ENCODE measurements at regions not wholly inside any gene's neighbourhood (a gene's known extent, or its start where the extent isn't known, plus 50 kb on each side); places are given as distances from the start of the nearest gene placed in this dataset.

DNA sequence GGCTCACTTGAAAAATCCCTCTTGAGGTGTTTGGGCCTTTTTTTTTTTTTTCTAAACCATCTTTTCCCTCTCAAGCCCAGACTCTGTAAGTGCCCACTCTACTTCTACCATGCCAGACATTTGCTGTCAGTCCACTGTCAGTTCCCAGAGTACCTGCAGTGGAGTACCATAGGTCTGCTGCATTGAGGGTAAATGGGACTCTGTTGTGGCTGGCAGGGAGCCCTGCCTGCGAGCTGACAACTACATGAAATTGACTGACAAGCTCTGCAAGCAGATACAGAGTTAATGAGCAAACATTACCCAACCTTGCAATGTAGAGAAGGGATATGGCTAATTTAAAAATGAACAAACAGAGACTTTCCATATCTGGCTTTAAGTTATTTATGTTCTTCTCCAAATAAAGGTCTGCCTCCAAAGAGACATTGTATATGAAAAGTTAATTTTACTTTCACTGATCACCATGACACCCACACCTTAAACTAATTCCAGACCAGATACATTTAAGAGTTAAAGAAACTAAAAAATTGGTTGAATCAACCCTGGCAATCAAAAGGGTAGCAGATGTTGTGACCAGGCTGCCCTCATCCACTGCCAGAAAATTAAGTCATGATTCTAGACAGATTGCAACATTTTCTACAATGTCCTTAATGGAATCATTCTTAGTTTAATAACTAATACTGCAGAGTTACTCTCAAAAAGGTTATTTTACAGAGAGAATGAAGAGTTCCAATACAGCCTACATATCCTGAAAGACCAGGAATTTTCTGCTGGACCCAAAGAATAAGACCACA lies 100.4 kb upstream of the PAM start:
- Mint-ChIP-seq H3K4me3 (ENCODE audit: unreplicated experiment) (no peak overlapping the region), H3K27me3 (ENCODE audit: insufficient read depth, unreplicated experiment) (no peaks in the 10 kb centered on the region), H3K4me1 (ENCODE audit: low read depth, unreplicated experiment) (no peaks in the 10 kb centered on the region), H3K36me3 (ENCODE audit: insufficient read depth, unreplicated experiment) (no peaks in the 10 kb centered on the region), H3K27ac (ENCODE audit: unreplicated experiment) (no peak overlapping the region), H3K9me3 (ENCODE audit: unreplicated experiment) (no peaks in the 10 kb centered on the region)
- Histone ChIP-seq H3K27me3 (replicated peaks; ENCODE audit: control insufficient read depth, insufficient read depth, low read length) (no peaks in the 10 kb centered on the region), H3K4me1 (peaks cover 5% of the 10 kb centered on the region; the same call in 1 of the 2 replicates), H3K4me3 (ENCODE audit: low read depth, low read length) (no peak overlapping the region), H3K9me3 (no peaks in the 10 kb centered on the region), H3K36me3 (ENCODE audit: control insufficient read depth, insufficient read depth, low read length) (no peaks in the 10 kb centered on the region)
- intact Hi-C loops (cut with micrococcal nuclease; ENCODE audit: unreplicated experiment) = no loop called here
- POLR2A ChIA-PET = no interaction called here
- TF ChIP-seq, protein P1, sequence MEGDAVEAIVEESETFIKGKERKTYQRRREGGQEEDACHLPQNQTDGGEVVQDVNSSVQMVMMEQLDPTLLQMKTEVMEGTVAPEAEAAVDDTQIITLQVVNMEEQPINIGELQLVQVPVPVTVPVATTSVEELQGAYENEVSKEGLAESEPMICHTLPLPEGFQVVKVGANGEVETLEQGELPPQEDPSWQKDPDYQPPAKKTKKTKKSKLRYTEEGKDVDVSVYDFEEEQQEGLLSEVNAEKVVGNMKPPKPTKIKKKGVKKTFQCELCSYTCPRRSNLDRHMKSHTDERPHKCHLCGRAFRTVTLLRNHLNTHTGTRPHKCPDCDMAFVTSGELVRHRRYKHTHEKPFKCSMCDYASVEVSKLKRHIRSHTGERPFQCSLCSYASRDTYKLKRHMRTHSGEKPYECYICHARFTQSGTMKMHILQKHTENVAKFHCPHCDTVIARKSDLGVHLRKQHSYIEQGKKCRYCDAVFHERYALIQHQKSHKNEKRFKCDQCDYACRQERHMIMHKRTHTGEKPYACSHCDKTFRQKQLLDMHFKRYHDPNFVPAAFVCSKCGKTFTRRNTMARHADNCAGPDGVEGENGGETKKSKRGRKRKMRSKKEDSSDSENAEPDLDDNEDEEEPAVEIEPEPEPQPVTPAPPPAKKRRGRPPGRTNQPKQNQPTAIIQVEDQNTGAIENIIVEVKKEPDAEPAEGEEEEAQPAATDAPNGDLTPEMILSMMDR (IDR thresholded peaks at IDR 0.05; ENCODE audit: insufficient read depth in 1 of 2, low read depth in 1 of 2, low read length in 1 of 2, severe bottlenecking in 1 of 2, unreplicated experiment in 1 of 2) = no peak
- no peak for DNase-seq
- no TSS peak for BruUV-seq (replicated peaks)
- CTCF ChIA-PET = no interaction called here

DNA sequence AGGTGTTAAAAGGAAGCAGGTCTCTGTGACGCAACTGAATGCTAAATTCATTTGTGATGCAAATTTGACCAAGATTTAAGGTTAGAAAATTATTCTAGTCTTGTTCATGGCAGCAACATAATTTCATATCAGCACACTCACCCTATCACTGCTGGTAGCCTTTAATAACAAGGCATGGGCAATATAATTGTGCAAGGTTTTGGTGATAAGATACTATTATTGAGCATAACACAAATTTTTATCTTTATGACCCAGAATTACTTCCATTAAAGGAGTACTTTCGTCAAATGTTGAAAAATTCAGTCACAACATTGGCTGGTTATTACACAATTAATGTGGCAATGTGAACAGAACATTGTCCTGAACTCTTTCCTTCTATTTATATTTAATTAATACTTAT lies 96.0 kb upstream of the PAM start:
- no peak for DNase-seq
- Histone ChIP-seq H3K4me3 (ENCODE audit: low read depth, low read length) (no peak overlapping the region), H3K27me3 (replicated peaks; ENCODE audit: control insufficient read depth, insufficient read depth, low read length) (no peaks in the 10 kb centered on the region), H3K9me3 (no peaks in the 10 kb centered on the region), H3K4me1 (peaks cover 5% of the 10 kb centered on the region; the same call in 1 of the 2 replicates), H3K36me3 (ENCODE audit: control insufficient read depth, insufficient read depth, low read length) (no peaks in the 10 kb centered on the region)
- no TSS peak for BruUV-seq (replicated peaks)
- intact Hi-C loops (cut with micrococcal nuclease; ENCODE audit: unreplicated experiment) = no loop called here
- no peaks in the 10 kb centered on the region for H3K9me3 Mint-ChIP-seq (ENCODE audit: unreplicated experiment)
- CTCF ChIA-PET = no interaction called here
- POLR2A ChIA-PET = no interaction called here
- no peaks in the 10 kb centered on the region for H3K4me1 Mint-ChIP-seq (ENCODE audit: low read depth, unreplicated experiment)
- no peak overlapping the region for H3K27ac Mint-ChIP-seq (ENCODE audit: unreplicated experiment)
- no peak overlapping the region for H3K4me3 Mint-ChIP-seq (ENCODE audit: unreplicated experiment)
- no peaks in the 10 kb centered on the region for H3K36me3 Mint-ChIP-seq (ENCODE audit: insufficient read depth, unreplicated experiment)
- H3K27me3 Mint-ChIP-seq (ENCODE audit: insufficient read depth, unreplicated experiment) = no peaks in the 10 kb centered on the region
- TF ChIP-seq, protein P1 (IDR thresholded peaks at IDR 0.05; ENCODE audit: insufficient read depth in 1 of 2, low read depth in 1 of 2, low read length in 1 of 2, severe bottlenecking in 1 of 2, unreplicated experiment in 1 of 2) = no peak

DNA sequence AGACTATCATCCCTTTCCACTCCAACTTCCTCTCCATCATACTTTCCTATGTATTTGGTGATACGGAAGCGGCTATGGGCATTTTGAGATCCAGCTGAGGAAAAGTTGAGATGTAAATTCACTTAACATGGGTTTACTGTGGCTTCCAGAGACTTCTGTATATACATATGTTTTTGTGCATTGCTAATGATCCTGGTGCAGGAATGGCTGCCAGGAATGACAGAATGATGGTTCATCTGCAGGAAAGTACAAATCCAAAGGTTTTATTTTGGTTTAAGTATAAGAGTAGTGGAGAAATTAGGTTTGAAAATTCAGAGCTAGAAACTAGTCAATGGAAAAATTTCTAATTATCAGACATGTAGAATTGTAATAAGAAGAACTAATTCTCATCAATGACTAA lies 95.0 kb upstream of the PAM start:
- DNase-seq = no peak
- TF ChIP-seq, protein P1 (IDR thresholded peaks at IDR 0.05; ENCODE audit: insufficient read depth in 1 of 2, low read depth in 1 of 2, low read length in 1 of 2, severe bottlenecking in 1 of 2, unreplicated experiment in 1 of 2) = no peak
- Mint-ChIP-seq H3K36me3 (ENCODE audit: insufficient read depth, unreplicated experiment) (no peaks in the 10 kb centered on the region), H3K9me3 (ENCODE audit: unreplicated experiment) (no peaks in the 10 kb centered on the region), H3K4me1 (ENCODE audit: low read depth, unreplicated experiment) (no peaks in the 10 kb centered on the region), H3K4me3 (ENCODE audit: unreplicated experiment) (no peak overlapping the region), H3K27ac (ENCODE audit: unreplicated experiment) (no peak overlapping the region), H3K27me3 (ENCODE audit: insufficient read depth, unreplicated experiment) (no peaks in the 10 kb centered on the region)
- intact Hi-C loops (cut with micrococcal nuclease; ENCODE audit: unreplicated experiment) = no loop called here
- no TSS peak for BruUV-seq (replicated peaks)
- CTCF ChIA-PET = no interaction called here
- Histone ChIP-seq H3K4me1 (peaks cover 5% of the 10 kb centered on the region; the same call in 1 of the 2 replicates), H3K27me3 (replicated peaks; ENCODE audit: control insufficient read depth, insufficient read depth, low read length) (no peaks in the 10 kb centered on the region), H3K9me3 (no peaks in the 10 kb centered on the region), H3K4me3 (ENCODE audit: low read depth, low read length) (no peak overlapping the region), H3K36me3 (ENCODE audit: control insufficient read depth, insufficient read depth, low read length) (no peaks in the 10 kb centered on the region)
- POLR2A ChIA-PET = no interaction called here
